HG02623 (cell line): ENCODE measurements at regions not wholly inside any gene's neighbourhood (a gene's known extent, or its start where the extent isn't known, plus 50 kb on each side); places are given as distances from the start of the nearest gene placed in this dataset.

Experiments used
- ATAC-seq: cut with Tn5 transposase; IDR thresholded peaks from one replicate; pipeline ENCODE4 v1.9.1; 2021; ENCODE audit warnings: moderate library complexity; ENCODE audit not compliant: unreplicated experiment

GRCh38 chr3:117356091-117356705, 646.6 kb downstream of the TUSC7 start:
- ATAC-seq: no peak

DNA sequence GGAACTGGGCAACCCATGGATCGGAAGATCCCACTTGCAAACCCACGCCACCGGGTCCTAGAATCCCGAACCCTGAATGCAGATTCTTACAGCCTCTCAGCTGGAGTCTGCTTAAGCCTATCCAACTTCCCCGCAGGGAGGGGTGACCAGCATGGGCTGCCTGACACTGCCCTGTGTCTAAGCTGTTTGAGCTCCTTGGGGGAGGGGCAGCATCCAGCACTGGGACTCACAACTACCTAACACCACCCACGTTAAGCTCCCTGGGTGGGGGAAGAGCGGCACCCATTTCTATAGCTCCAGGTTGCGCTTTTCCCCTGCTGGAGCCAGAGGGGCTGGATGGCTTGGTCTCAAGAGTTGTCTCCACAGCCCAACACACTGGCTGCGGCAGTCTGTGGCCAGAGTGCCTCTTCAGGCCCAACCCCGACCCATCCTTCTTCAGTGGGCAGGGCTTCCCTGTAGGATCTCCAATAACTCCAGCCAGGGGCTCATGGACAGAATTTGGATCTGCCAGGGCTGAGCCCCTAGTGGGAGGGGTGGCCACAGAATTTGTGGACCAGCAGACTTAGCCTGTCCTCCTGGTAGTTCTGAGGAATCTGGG, 649.2 kb downstream of the TUSC7 start:
- ATAC-seq: no peak

GRCh38 chr3:117366574-117366973, 657.0 kb downstream of the TUSC7 start:
- no peak for ATAC-seq

GRCh38 chr3:117367861-117368260, 658.3 kb downstream of the TUSC7 start:
- no peak for ATAC-seq

DNA sequence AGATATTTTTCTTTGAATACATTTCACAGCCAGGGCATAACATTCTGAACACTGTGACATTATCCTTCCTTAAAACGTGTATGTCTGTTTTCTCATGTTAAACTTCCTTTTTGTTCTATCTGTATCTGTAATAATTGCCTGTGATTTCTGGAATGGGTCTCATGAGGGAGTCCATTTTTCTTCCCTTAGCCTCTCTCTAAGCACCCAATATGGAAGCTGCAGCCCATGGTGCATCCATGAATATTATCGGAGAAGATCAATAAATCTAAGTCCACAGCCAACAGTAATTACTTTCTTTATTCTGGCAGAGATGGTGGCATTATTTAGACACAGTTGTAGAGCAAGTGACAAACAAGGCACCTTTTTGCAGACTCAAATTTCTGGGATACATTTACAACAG, 671.1 kb downstream of the TUSC7 start:
- ATAC-seq: no peak

GRCh38 chr3:117393119-117393518, 683.5 kb downstream of the TUSC7 start:
- no peak for ATAC-seq

DNA sequence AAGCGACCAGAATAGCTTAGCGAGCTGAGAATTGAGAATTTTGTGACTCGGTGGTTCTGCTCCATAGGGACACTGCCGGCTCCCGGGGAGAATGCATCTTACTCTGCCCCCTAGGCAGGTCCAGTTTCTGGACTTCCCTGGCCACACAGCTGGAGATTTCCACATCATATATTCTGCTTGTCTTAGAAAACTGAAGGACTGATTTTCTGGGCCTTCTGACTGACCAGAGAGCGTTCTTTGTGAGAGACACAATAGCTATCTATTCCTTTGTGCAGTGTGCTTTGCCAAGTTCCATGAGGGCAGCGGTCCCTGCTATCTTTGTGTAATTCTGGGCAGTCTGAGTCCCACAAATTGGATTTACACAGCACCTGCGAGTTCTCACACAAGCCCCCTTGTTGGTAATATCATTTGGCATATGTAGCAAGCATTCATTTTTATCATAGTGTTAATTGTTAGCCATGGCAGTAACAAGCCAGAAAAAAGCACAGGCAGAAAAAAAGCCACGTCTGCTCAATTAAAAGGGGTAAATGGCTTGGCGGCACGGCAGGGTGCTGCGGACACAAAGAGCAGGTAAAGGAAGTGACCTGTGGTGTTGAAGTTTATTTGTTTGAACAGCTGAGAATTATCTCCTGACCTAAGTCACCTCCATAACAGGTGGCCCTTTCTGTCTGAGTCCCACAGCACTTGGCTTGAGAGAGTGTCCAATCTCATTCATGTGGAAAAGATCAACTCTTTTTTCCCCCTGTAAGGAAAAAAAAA, 688.7 kb downstream of the TUSC7 start:
- ATAC-seq: no peak

DNA sequence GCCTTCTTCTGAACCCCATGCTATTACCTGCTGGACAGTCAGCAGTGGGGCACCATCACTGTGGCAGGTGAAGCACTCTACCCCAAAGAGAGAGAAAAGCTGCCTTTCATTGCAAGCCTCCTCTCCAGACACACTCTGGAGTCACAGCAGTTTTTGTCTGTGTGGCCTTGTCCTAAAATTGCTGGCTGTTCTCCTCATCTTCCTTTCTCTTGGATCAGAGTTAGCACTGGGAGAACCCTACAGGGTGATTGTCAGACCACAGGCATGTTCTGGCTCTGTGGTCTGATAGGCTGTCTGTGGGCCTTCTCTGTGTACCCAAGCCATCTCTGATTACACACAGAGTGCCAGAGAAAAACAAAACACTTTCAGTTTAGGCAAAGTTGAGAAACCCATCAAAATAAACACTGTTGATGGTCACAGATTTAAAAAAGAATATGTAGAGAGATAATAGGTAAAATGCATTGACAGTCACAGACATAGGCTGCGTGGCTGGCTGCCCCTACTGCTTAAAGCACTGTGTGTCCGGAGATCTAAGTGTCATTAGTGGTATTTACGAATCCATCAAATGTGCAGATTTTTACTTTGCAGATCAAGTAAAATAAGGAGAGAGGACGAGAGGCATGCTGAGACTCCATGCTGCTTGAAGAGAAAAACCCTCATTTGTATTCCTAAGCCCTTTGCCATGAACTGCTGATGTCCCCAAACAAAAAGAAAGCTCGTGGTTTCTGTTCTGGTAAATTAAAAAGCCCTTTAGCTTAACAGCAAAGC, 689.9 kb downstream of the TUSC7 start:
- no peak for ATAC-seq

GRCh38 chr3:117400303-117400702, 690.7 kb downstream of the TUSC7 start:
- no peak for ATAC-seq

GRCh38 chr3:117404141-117404540, 694.6 kb downstream of the TUSC7 start:
- no peak for ATAC-seq

DNA sequence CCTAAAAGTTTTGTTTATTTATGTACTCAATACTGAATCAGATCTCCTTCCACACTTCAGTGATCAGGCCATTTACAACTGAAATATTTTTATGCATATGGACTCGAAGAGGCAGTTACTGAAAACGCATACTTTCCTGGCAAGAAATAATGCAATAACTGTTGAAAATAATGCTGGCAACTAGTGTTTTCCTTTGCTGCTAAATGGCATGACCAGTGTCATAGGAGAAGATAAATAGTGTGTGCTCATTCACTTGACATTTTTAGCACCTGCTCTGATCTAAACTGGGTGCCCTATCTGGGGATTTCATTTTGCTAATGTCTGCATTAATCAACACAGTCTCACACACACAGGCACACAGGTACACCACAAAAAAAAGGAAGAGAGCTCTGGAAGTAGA, 695.2 kb downstream of the TUSC7 start:
- ATAC-seq: no peak

DNA sequence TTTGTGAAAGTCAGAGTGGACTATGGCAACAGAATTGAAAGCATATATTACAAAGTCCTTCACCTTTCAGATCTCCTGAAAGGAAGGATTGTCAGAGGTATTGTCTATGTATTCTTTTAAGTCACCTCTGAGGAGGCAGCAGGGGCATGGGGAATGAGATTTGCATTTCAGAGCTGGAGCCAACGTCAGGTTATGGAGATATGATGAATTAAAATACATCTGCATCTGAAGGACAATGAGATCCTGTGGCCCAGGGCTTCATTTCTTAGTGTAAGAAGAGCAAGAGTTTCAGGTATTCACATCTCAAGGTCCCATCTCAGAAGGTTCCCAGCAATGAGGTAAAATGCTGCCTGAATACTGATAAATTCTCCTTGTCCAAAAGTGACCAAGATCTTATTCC, 695.8 kb downstream of the TUSC7 start:
- ATAC-seq: no peak

GRCh38 chr3:117407317-117407716, 697.7 kb downstream of the TUSC7 start:
- peak; percentile 67 for ATAC-seq

DNA sequence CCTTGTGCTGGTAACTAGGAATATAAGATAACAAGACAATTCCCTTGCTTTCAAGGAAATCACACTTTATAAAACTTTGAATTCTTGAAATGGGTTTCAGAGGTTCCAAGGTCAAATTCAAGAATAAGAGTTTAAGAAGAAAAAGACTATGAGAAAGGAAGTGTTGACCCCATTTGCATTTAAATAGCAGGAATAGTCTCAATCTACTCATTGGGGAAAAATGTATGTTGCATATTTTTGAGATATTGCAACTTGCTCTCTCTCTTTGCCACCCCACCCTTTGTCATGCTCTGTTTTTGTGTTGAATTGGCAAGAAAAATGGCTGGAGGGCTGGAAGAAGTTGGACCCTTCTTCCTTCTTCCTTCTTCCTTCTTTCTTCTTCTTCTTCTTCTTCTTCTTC, 699.2 kb downstream of the TUSC7 start:
- ATAC-seq: no peak

DNA sequence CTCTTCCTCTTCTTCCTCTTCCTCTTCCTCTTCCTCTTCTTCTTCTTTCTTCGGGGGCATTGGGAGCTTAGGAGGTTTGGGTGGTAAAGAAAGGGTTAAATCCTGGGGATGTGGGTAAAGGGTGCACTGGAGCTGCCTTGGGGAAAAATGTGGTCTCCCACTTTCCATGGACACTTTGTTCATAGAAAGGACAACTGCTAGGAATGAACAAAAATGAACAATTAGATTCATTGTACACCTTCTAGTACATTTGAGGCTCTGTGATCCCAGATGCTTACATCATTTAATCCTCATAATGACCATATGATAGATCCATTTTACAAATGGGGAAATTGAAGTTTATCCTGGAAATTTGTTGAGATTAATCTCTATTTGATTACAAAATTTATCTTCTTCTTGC, 699.7 kb downstream of the TUSC7 start:
- ATAC-seq: no peak

GRCh38 chr3:117409701-117410459, 700.3 kb downstream of the TUSC7 start:
- ATAC-seq: no peak

- ATAC-seq: no peak
These were observed 702.4 kb downstream of the TUSC7 start for GRCh38 chr3:117411971-117412370.

- ATAC-seq: no peak
These were observed 707.8 kb downstream of the TUSC7 start for GRCh38 chr3:117417411-117417810.

GRCh38 chr3:117427081-117427480, 717.5 kb downstream of the TUSC7 start:
- ATAC-seq: no peak

GRCh38 chr3:117433427-117433826, 723.8 kb downstream of the TUSC7 start:
- no peak for ATAC-seq
